AG04450 (cell line): ENCODE measurements at regions not wholly inside any gene's neighbourhood (a gene's known extent, or its start where the extent isn't known, plus 50 kb on each side); places are given as distances from the start of the nearest gene placed in this dataset.

Experiments used
- CTCF ChIA-PET: fragments of 300-600, 350-600 bp; formaldehyde crosslinking; extraction: SDS; loops from one replicate; lab custom pipeline; 2022; ENCODE audit warnings: antibody characterized with exemption, inconsistent platforms; lab: Charles Lee
- POLR2A ChIA-PET: fragments of 350-600 bp; formaldehyde crosslinking; extraction: SDS; loops from one replicate; lab custom pipeline; 2021; ENCODE audit warnings: antibody characterized with exemption, inconsistent platforms; lab: Yijun Ruan, JAX
- DNase-seq: peaks from one replicate; pipeline ENCODE4 v3.0.0-alpha.2; 2011; ENCODE audit warnings: low read depth, low spot score
- H3K27ac ChIP-seq: one replicate; pipeline ENCODE4 v1.5.1; 2012; ENCODE audit warnings: low read depth, low read length, control low read depth
- H3K27me3 ChIP-seq: one replicate; pipeline ENCODE4 v1.6.0; 2012; ENCODE audit warnings: low read length; ENCODE audit not compliant: control insufficient read depth, insufficient read depth
- H3K4me3 ChIP-seq: 2 replicates; pipeline ENCODE4 v1.5.1; 2011; ENCODE audit warnings: mild to moderate bottlenecking, low read depth, low read length, control low read depth
- H3K9me3 ChIP-seq: 2 replicates; pipeline ENCODE4 v1.5.1; 2012; ENCODE audit warnings: low read length; ENCODE audit not compliant: control insufficient read depth, insufficient read depth
- CTCF ChIP-seq: IDR thresholded peaks from 2 replicates; pipeline ENCODE4 v1.5.1; 2011; ENCODE audit warnings: low read depth, low read length, control low read depth, inconsistent platforms

GRCh38 chr3:38980938-38981337 is 70.8 kb downstream of the SCN11A start:
- Histone ChIP-seq H3K9me3 (no peaks in the 10 kb centered on the region), H3K27me3 (peaks cover 5% of the 10 kb centered on the region), H3K4me3 (no peak overlapping the region), H3K27ac (no peak overlapping the region)
- DNase-seq, result no peak
- CTCF ChIA-PET, result interaction anchor here (1.6 kb wide), 1 partner anchor 19 kb away, joined by 8 read pairs; no protein-coding TSS in a partner anchor
- POLR2A ChIA-PET, result no interaction called here
- TF ChIP-seq CTCF, result no peak

- Histone ChIP-seq H3K4me3 (no peak overlapping the region), H3K9me3 (no peaks in the 10 kb centered on the region), H3K27ac (no peak overlapping the region), H3K27me3 (peaks cover 5% of the 10 kb centered on the region)
- DNase-seq, result no peak
- TF ChIP-seq CTCF, result no peak
- ChIA-PET CTCF (interaction anchor here (1.2 to 2.7 kb wide), 3 partner anchors 18 to 313 kb away, joined by 5 to 8 read pairs (median 6); no protein-coding TSS in a partner anchor), POLR2A (no interaction called here)
These were observed 73.0 kb downstream of the SCN11A start for GRCh38 chr3:38978729-38979128.

GRCh38 chr3:38970851-38971638 is 80.7 kb downstream of the SCN11A start:
- no peak overlapping the region for H3K4me3 ChIP-seq
- no peak for TF ChIP-seq CTCF
- no peak for DNase-seq
- H3K27me3 ChIP-seq, result peaks cover 3% of the 10 kb centered on the region
- ChIA-PET CTCF (interaction anchor here (1.2 to 2.8 kb wide), 2 partner anchors 10 to 59 kb away, joined by 3 to 19 read pairs; no protein-coding TSS in a partner anchor), POLR2A (no interaction called here)
- no peak overlapping the region for H3K27ac ChIP-seq
- H3K9me3 ChIP-seq, result no peaks in the 10 kb centered on the region

GRCh38 chr3:38969317-38970235 is 82.2 kb downstream of the SCN11A start:
- Histone ChIP-seq H3K9me3 (no peaks in the 10 kb centered on the region), H3K27me3 (peaks cover 3% of the 10 kb centered on the region), H3K27ac (no peak overlapping the region), H3K4me3 (no peak overlapping the region)
- ChIA-PET CTCF (interaction anchor here (0.6 to 2.8 kb wide), 3 partner anchors 9 to 61 kb away, joined by 3 to 19 read pairs (median 3); no protein-coding TSS in a partner anchor), POLR2A (no interaction called here)
- DNase-seq, result no peak
- no peak for TF ChIP-seq CTCF
